ENCODE measurements at regions not wholly inside any gene's neighbourhood (a gene's known extent, or its start where the extent isn't known, plus 50 kb on each side); places are given as distances from the start of the nearest gene placed in this dataset.
A peak's percentile ranks its signal among the peaks of the same experiment; 100 is the strongest.
"Not testable (repeated sequence)": the region's sequence is repeated elsewhere in the genome, so short reads cannot be mapped to it uniquely, and the experiment has no call there.

GRCh38 chr11:33996498-33997454 is 54.8 kb upstream of the CAPRIN1 start:
- FAIRE-seq (peak; percentile 58), DNase-seq (ENCODE audit: low read depth) (peak; percentile 45)
- Histone ChIP-seq H3K4me1 (ENCODE audit: insufficient read depth, low read length) (no peaks in the 10 kb centered on the region), H3K36me3 (ENCODE audit: insufficient read depth, low read length) (no peaks in the 10 kb centered on the region), H3K9me3 (ENCODE audit: insufficient read depth, low read depth, low read length) (no peaks in the 10 kb centered on the region), H3K79me2 (ENCODE audit: insufficient read depth, low read length) (no peaks in the 10 kb centered on the region), H3K4me3 (ENCODE audit: insufficient read depth, low read depth, low read length) (no peak overlapping the region), H4K20me1 (ENCODE audit: insufficient read depth, low read length) (no peaks in the 10 kb centered on the region), H3K4me2 (ENCODE audit: low read length) (peak overlapping the region; percentile 69), H2AFZ (ENCODE audit: low read depth, low read length) (no peak overlapping the region), H3K9ac (ENCODE audit: low read length) (peak overlapping the region; percentile 7), H3K27ac (ENCODE audit: low read depth, low read length) (no peak overlapping the region), H3K27me3 (ENCODE audit: insufficient read depth, low read length) (peaks cover 3% of the 10 kb centered on the region)
- Mint-ChIP-seq H3K27me3 (ENCODE audit: low read depth, unreplicated experiment) (peaks cover 15% of the 10 kb centered on the region), H3K9me3 (ENCODE audit: unreplicated experiment) (peaks cover 3% of the 10 kb centered on the region), H3K36me3 (ENCODE audit: low read depth, unreplicated experiment) (peaks cover 2% of the 10 kb centered on the region), H3K4me3 (ENCODE audit: unreplicated experiment) (no peak overlapping the region), H3K4me1 (ENCODE audit: low read depth, unreplicated experiment) (peaks cover 7% of the 10 kb centered on the region), H3K27ac (ENCODE audit: unreplicated experiment) (no peak overlapping the region)
- TF ChIP-seq CTCF (IDR thresholded peaks at IDR 0.05; ENCODE audit: insufficient read depth, low read depth, low read length) (peak; percentile 77), EZH2 (IDR thresholded peaks at IDR 0.05; ENCODE audit: insufficient read depth, low read length) (no peak)

GRCh38 chr11:33994937-33995336 is 56.6 kb upstream of the CAPRIN1 start:
- Histone ChIP-seq H3K4me1 (ENCODE audit: insufficient read depth, low read length) (no peaks in the 10 kb centered on the region), H3K27me3 (ENCODE audit: insufficient read depth, low read length) (peaks cover 3% of the 10 kb centered on the region), H3K79me2 (ENCODE audit: insufficient read depth, low read length) (no peaks in the 10 kb centered on the region), H4K20me1 (ENCODE audit: insufficient read depth, low read length) (no peaks in the 10 kb centered on the region), H3K4me2 (ENCODE audit: low read length) (no peak overlapping the region), H3K4me3 (ENCODE audit: insufficient read depth, low read depth, low read length) (no peak overlapping the region), H3K9ac (ENCODE audit: low read length) (no peak overlapping the region), H2AFZ (ENCODE audit: low read depth, low read length) (no peak overlapping the region), H3K36me3 (ENCODE audit: insufficient read depth, low read length) (no peaks in the 10 kb centered on the region), H3K27ac (ENCODE audit: low read depth, low read length) (no peak overlapping the region), H3K9me3 (ENCODE audit: insufficient read depth, low read depth, low read length) (no peaks in the 10 kb centered on the region)
- peaks cover 7% of the 10 kb centered on the region for H3K4me1 Mint-ChIP-seq (ENCODE audit: low read depth, unreplicated experiment)
- H3K27ac Mint-ChIP-seq (ENCODE audit: unreplicated experiment), result no peak overlapping the region
- FAIRE-seq, result no peak
- no peak for TF ChIP-seq EZH2 (IDR thresholded peaks at IDR 0.05; ENCODE audit: insufficient read depth, low read length)
- TF ChIP-seq CTCF (IDR thresholded peaks at IDR 0.05; ENCODE audit: insufficient read depth, low read depth, low read length), result no peak
- H3K36me3 Mint-ChIP-seq (ENCODE audit: low read depth, unreplicated experiment), result peaks cover 2% of the 10 kb centered on the region
- H3K4me3 Mint-ChIP-seq (ENCODE audit: unreplicated experiment), result no peak overlapping the region
- no peak for DNase-seq (ENCODE audit: low read depth)
- H3K27me3 Mint-ChIP-seq (ENCODE audit: low read depth, unreplicated experiment), result peaks cover 15% of the 10 kb centered on the region
- H3K9me3 Mint-ChIP-seq (ENCODE audit: unreplicated experiment), result peaks cover 7% of the 10 kb centered on the region

- H3K4me2 ChIP-seq (ENCODE audit: low read length); H3K79me2 ChIP-seq (ENCODE audit: insufficient read depth, low read length); DNase-seq (ENCODE audit: low read depth); FAIRE-seq; H3K4me3 Mint-ChIP-seq (ENCODE audit: unreplicated experiment); H3K9ac ChIP-seq (ENCODE audit: low read length); H3K4me3 ChIP-seq (ENCODE audit: insufficient read depth, low read depth, low read length); H3K27ac ChIP-seq (ENCODE audit: low read depth, low read length); H3K4me1 Mint-ChIP-seq (ENCODE audit: low read depth, unreplicated experiment); H3K27me3 Mint-ChIP-seq (ENCODE audit: low read depth, unreplicated experiment); H3K27me3 ChIP-seq (ENCODE audit: insufficient read depth, low read length); H4K20me1 ChIP-seq (ENCODE audit: insufficient read depth, low read length); H3K36me3 ChIP-seq (ENCODE audit: insufficient read depth, low read length); H3K9me3 Mint-ChIP-seq (ENCODE audit: unreplicated experiment); H3K4me1 ChIP-seq (ENCODE audit: insufficient read depth, low read length); H2AFZ ChIP-seq (ENCODE audit: low read depth, low read length); H3K36me3 Mint-ChIP-seq (ENCODE audit: low read depth, unreplicated experiment); H3K9me3 ChIP-seq (ENCODE audit: insufficient read depth, low read depth, low read length); H3K27ac Mint-ChIP-seq (ENCODE audit: unreplicated experiment): not testable (repeated sequence)
These were observed 60.4 kb upstream of the CAPRIN1 start for GRCh38 chr11:33991136-33991535.

GRCh38 chr11:33990131-33990530 is 61.4 kb upstream of the CAPRIN1 start:
- not testable (repeated sequence) for H3K36me3 Mint-ChIP-seq (ENCODE audit: low read depth, unreplicated experiment); H3K4me2 ChIP-seq (ENCODE audit: low read length); H3K27me3 ChIP-seq (ENCODE audit: insufficient read depth, low read length); H3K79me2 ChIP-seq (ENCODE audit: insufficient read depth, low read length); H3K9ac ChIP-seq (ENCODE audit: low read length); H2AFZ ChIP-seq (ENCODE audit: low read depth, low read length); H3K4me1 Mint-ChIP-seq (ENCODE audit: low read depth, unreplicated experiment); H3K9me3 Mint-ChIP-seq (ENCODE audit: unreplicated experiment); H3K36me3 ChIP-seq (ENCODE audit: insufficient read depth, low read length); H3K9me3 ChIP-seq (ENCODE audit: insufficient read depth, low read depth, low read length); H3K4me1 ChIP-seq (ENCODE audit: insufficient read depth, low read length); H3K27ac Mint-ChIP-seq (ENCODE audit: unreplicated experiment); FAIRE-seq; H4K20me1 ChIP-seq (ENCODE audit: insufficient read depth, low read length); H3K27ac ChIP-seq (ENCODE audit: low read depth, low read length); H3K4me3 ChIP-seq (ENCODE audit: insufficient read depth, low read depth, low read length); H3K4me3 Mint-ChIP-seq (ENCODE audit: unreplicated experiment); DNase-seq (ENCODE audit: low read depth); H3K27me3 Mint-ChIP-seq (ENCODE audit: low read depth, unreplicated experiment)

Measured in astrocyte (in vitro differentiated cells and primary cell).